GM18499 (cell line): ENCODE measurements at regions not wholly inside any gene's neighbourhood (a gene's known extent, or its start where the extent isn't known, plus 50 kb on each side); places are given as distances from the start of the nearest gene placed in this dataset.

Experiments used
- ATAC-seq: cut with Tn5 transposase; IDR thresholded peaks from one replicate; pipeline ENCODE4 v1.9.1; 2021; ENCODE audit warnings: moderate number of reproducible peaks; ENCODE audit not compliant: insufficient read depth, unreplicated experiment

DNA sequence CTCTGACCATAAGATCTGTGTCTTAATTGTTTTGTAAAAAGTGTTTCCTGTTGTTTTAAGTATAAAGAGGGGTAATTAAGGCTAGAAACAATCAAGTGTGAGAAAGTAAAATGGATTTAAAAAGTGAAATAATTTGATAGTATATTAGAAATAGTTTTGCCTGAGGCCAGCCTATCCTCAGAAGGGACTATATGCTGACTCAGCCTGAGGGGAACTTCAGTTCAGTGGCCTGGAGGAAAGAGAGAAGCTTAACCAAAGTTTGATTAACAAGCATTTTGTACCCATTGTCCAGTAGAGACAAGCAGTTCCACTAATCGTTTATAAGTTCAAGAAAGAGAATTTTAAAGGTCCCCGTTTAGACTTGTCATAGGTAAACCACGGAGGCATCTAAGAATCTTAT, 1793.2 kb upstream of the PRR20A start:
- no peak for ATAC-seq

DNA sequence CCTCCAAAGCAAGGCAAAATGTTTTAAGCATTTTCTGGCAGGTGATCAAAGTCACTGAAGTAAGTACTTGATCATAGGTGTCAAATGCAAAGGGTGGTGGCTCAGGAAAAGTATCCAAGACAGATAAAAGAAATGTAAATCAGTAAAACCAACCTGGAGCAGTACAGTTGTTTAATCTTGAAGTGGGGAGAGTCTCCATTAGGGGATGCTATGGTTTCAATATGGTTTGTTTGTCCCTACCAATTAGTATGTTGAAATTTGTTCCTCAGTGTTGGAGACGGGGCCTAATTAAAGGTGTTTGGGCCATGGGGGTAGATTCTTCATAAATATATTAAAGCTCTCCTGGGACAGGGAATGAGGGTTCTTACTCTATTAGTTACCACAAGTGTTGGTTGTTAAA, 1781.7 kb upstream of the PRR20A start:
- ATAC-seq = no peak

DNA sequence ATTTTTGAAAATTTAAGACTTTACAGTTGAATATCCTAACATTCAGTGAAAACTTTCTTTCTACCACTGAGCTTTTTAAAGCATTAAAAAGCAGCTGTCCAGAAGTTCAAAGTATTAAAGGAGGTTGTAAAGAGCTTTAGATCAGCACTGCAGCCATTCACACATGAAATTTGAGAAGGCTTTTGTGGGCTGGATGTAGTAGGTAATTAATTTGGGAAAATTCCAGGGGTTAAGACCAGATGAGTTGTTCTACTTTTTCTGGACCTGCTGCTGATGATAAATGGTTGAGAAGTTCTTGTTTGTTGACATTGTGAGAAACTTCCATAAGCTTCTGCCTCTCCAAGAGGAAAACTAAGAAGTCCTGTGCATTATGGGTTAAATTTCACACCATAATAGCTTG, 1779.6 kb upstream of the PRR20A start:
- ATAC-seq = no peak

DNA sequence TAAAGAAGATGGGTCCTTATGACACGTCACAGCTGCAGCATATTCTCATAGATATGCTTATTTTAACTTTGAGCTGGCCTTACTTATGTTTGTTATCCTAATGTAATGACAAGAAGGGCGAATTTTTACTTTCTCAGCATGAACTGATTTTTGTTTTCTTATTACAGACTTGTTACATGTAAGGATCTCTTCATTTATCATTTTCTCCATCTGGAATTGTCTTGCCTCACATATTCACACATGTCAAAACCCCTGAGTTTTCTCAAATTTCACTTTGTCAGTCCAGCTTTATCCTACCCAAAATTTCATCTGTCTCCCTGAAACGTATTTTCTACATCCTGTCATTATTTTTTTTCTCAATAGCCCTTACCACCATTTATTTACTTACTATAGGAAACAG, 1774.0 kb upstream of the PRR20A start:
- ATAC-seq = no peak

DNA sequence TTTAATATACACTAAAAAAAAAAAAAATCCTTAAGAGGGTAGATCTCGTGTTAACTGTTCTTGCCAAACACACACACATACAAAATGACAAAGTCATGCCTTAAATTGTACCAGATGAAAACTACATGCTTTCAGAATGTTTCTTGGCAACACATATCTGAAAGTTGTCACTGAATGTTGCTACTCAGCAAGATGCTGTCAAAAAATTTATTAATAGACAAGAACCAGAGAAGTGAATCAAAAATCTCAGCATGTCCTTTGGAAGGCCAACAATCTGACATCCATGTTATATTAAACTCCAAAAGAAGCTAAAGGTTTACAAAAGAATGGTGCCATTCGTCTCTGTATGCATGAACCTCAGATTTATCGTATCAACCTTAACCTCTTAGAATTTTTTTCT, 1746.2 kb upstream of the PRR20A start:
- no peak for ATAC-seq

DNA sequence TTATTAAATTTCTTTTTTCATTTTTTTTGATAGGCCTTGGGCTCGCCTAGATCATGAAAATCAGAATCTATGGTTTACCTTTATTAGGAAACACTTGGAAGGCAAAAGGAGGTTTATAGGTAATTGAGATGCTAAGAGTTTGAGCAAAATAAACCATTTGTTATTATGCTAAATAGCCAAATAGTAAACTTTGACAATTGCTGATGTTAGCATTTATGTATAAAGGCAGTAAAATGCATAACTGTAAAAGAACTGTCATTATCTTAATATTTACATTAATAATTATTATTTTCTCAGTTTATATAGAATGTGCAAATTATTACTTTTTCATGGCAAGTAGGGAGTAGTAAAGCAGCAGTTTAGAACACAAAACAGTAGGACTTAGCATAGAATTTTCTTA, 1737.8 kb upstream of the PRR20A start:
- no peak for ATAC-seq

DNA sequence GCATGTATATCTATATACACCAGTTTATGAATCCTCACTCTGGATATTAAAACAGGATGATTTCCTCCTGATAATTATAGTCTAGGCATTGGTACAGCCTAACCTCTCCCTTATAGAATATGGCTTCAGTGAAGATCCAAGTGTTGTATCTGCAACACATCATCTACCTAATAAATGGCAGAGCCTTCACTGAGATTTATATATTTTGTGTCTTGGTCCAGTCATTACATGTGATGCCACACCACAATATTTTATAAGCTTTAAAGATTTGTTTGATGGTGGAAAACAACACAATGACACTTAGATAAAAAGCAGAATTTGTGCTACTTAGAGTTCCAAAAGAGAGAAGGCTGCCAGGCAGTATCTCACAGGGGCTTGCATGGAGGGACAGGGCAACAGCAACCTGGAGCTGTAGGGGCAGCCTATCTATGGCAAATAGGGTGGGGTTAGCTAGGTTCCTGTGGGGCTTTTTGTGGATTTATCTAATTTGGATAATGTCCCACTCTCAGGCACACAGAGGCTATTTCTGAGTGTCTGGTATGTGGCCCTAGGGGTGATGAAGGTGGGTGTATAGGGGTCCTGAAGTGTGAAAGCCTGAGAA, 1736.7 kb upstream of the PRR20A start:
- ATAC-seq = no peak

DNA sequence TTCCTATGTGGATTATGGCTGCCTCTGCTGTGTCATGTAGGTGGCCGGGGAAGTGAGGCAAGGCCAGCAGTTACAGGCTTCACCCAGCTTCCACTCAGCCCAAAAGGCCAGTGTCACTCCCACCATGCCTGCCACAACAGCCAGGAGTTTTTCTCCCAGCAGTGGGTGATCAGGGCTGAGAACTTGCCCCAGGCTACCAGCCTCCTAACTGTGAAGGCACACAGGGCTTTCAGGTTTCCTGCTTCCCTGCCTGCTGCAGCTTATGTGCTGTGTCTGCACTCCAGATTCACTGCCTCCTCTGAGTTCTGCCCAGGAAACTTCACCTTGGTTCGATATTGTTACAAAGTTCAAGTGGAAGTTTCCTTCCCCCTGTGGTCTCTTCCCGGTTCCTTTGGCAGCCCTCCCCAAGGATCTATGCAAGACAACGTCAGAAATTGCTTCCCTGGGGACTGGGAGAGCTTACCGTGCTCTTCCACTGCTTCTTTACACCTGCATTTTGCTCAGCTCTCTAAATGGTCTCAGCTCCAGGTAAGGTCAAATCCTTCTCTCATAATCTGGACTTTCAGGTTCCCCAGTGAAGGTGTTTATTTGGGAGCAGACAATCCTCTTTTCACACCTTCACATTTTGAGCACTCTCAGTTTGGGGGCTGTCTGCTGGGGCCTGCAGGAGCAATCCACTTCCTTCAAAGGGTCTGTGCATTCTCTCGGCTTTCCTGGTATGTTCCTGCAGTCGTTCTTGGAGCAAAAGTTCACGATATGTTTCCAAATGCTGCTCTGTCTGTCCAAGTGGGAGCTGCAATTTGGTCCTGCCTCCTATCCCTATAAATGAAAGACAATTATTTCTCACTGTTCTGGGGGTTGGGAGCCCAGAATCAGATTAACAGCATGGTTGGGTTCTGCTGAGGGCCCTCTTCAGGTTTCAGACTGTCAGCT, 1730.1 kb upstream of the PRR20A start:
- no peak for ATAC-seq

DNA sequence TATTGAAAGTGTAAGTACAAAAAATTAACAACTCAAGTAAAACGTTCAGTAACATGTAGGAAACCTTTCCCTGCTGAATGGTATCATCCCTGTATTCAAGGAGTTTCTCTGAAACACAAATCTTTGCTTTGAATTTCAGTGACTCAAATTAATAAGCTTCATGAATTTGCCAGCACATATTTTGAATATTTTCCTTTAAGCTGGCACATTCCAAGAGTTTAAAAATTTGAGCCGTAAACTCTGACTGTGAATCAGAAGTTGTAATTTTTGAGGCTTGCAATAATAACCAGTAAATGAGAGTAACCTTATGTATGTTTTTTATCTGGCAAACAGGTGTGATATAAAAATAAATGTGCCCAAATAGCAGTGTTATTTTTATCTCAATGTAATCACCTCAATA, 1722.6 kb upstream of the PRR20A start:
- no peak for ATAC-seq

DNA sequence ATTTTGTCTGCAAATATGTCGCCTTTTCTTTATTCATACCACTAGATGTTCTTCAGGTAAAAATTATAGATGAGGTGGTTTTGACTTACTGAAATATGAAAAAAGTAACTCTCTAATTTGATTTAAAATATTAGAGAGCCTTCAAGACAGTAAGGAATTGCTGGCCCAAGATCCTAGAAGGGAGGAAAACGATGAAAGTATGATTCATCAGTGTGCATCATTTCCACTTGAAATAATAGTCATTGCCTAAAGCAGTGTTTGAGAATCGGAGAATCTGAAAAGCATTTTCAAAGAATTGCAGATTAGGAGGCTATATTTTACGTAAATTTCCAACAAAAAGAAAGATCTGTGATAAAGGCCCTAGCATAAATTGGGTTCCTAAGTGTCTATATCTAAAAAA, 1707.9 kb upstream of the PRR20A start:
- no peak for ATAC-seq

DNA sequence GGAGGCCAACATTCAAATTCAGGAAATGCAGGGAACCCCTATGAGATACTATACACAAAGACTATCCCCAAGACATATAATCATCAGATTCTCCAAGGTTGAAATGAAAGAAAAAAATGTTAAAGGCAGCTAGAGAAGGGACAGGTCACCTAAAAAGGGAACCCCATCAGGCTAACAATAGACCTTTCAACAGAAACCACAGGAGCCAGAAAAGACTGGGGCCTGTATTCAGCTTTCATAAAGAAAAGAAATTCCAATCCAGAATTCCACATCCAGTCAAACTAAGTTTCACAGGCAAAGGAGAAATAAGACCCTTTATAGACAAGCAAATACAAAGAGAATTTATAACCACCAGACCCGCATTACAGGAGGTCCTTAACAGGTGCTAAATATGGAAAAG, 1703.6 kb upstream of the PRR20A start:
- no peak for ATAC-seq

DNA sequence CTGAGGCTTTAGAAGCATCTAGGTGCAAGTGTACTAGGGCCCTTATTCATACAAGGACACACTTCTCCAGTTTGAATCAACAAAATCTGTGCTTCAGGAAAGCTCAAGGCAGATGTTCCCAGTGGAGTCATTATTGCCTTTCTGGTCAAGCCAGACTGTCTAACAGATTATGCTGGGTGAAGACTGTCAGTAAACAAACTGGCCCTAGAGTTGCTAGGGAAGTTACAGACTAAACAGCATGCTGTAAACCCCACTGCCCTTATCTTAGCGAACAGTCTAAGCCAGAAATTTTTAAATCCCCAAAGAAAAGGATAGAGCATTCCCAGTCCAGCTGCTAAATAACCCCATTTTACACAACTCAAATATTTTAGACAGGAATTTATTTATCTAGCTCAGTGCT, 1701.3 kb upstream of the PRR20A start:
- no peak for ATAC-seq

DNA sequence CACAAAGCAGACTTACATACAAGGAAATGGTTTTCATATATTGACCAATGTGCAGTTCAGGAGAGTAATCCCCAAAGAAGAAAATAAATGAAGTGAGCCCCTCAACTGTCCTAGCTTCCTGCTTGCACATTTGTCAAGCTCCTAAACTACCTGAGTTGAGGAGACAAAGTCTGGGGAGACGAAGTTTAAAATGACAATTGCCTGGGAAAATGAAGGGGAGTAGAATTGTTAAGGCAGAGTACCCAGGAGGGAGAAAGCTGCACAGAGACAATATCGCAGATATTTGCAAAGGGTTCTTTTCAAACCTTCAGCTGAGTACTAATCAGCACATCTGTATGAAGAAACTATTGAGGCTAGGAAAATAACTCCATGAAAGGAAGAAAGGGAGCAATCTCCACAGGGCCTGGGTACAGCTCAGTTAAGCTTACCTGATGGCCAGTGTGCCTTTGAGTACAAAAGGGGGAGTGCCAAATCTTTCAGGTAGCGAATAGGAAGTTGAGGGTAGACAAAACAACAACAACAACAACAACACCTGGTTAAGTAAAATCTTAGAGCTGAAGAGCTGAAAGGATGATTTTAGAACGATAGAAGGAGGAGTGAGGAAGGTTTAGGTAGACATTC, 1700.1 kb upstream of the PRR20A start:
- ATAC-seq = no peak

DNA sequence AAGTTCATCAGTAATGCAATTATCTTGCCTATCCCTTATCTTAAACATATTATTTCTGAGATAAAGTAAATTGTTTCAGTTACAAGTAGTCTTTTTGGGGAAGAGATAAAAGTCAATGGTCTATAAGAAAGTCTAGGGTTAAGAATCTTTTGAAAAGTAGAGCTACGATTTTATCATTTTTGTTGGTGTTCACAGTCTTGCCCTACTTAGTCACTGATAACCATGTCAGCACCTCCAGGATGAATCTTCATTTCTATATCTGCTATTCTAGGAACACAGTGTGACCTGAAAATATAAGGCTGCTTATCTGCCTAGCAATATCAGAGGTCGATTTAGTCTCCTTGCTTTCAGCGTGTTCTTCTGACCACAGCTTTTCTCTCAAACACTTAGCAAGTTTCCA, 1676.5 kb upstream of the PRR20A start:
- no peak for ATAC-seq

DNA sequence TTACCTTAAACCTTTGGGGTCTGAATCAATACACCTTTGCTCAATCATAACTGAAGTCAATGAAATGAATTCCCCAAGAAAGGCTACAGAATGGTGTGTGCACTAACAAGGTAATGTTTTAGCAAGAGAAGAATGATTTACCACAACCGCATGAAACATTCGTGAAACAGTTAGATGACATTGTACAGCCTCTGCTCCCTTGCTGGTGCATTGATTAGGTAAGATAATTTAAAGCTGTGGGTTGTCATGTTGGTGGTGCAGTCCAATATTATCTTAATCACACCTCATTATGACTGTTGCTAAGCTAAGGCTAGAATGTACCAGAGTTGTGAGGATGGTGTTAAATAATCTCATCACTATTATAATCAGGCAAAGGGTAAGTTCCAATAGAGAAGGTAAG, 1673.2 kb upstream of the PRR20A start:
- no peak for ATAC-seq

DNA sequence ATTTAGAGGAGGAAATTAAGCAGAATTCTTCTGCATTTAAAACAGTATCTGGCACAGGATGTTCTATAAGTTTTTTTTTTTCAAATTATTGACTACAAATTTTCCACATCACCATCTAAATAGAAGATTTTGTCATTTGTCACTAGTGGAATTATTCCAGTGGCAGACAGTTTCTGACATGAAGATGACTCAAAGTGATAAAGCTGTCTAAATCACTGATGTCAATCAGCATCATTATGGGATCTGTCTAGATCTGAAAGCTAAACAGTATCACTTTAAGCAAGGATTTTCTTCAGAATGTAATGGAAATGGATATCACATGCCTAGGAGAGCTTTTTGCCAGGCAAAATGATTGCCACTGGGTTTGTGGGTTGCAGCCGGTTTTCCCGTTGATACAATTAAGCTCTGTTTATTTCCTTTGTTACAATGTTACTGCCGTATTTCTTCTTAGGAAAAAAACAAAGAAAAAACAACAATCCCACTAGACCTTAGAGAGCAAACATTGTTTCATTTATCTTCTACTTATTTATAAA, 1657.0 kb upstream of the PRR20A start:
- ATAC-seq = no peak

DNA sequence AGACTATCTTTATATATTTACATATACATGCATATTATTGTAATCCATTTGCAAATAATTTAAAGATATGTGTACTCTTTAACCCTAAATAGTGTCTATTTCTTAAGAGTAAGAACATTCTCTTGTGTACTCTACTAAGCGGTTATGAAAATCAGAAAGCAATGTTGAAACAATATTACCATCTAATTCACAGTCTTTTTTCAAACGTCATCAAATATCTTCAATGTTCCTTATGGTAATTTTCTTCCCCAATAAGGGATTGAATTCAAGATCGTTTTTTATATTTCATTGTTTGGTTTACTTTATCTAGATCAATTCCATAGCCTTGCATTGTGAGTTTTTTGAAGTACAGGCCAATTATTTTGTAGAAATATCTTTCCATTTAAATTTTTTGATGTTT, 1647.4 kb upstream of the PRR20A start:
- no peak for ATAC-seq

DNA sequence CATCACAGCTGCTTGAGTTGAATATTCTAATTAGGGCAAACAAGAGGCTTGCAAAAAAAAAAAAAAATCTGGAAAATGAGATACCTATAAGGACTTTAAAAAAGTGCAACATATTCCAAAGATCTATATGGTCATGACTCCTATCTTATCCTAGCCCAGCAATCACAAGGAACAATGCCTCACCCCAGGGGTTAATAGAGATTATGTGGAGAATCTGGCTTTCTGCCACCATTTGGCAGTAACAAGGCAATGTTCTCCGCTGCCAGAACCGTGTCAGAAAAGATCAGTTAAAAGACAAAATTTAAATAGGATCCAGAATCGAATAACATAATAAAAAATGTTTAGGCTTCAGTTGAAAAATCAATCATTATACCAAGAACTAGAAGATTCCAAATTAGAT, 1643.2 kb upstream of the PRR20A start:
- ATAC-seq = no peak

DNA sequence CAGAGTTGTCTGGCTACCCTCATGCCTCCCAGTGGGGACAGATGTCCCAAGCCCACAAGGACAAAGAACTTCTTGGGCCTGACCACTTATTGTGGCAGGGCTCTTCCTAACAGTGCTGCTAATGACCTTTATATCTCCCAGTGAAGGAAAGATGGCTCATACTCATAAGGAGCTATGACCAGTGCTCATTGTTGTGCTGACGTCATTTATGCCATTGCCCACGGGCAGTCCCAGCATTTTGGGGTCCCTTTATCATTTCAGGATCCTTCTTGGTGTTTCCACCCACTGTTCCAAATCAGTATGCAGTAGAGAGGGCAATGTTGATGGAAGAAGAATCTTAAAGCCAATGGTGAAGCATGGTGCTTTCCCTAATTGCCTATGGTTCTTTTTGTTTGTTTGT, 1640.0 kb upstream of the PRR20A start:
- ATAC-seq = no peak

DNA sequence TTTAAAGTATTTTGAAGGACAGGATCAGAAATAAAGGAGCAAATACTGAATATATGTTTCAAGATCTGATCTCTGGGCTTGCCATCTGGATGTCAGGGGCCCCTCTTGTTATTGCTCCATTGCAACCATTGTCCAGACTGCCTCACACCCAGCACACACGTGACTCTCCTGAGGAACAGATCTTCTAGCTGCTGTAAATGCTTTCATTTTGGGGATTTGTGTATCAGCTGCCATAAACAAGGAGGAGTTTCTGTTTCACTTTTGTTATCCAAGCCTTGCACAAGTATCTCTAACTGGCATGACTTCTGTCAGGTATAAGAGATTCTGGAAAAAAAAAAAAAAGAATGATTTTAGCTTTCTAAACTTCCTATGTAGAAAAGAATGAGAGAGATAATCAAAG, 1624.1 kb upstream of the PRR20A start:
- no peak for ATAC-seq

DNA sequence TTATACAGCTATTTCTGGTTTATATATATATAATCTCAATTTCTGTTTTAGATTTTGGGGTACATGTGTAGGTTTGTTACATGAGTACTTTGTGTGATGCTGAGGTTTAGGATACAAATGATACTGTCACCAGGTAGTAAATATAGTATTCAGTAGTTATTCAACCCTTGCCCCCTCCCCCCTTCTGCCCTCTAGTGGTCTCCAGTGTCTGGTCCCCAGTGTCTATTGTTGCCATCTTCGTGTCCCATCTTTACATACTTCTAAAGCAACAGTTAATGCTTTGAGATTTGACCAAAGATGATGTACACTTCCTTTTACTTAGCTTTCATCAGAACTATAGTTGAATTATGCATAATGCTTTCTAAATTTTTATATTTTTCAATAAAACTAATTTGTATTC, 1623.4 kb upstream of the PRR20A start:
- no peak for ATAC-seq
